OCI-LY1 (cell line): ENCODE measurements at regions not wholly inside any gene's neighbourhood (a gene's known extent, or its start where the extent isn't known, plus 50 kb on each side); places are given as distances from the start of the nearest gene placed in this dataset.
"Not testable (repeated sequence)": the region's sequence is repeated elsewhere in the genome, so short reads cannot be mapped to it uniquely, and the experiment has no call there.

ENCODE experiments used
- H2AFZ ChIP-seq: fragments of 200-600 bp; sonication (generic), shearing (Covaris generic); 2 replicates; pipeline ENCODE4 v1.6.0; 2014; ENCODE audit warnings: antibody characterized with exemption, mild to moderate bottlenecking, low read length
- H3F3A ChIP-seq: fragments of 200-600 bp; sonication (generic), shearing (Covaris generic); 2 replicates; pipeline ENCODE4 v1.6.0; 2014; ENCODE audit warnings: mild to moderate bottlenecking, antibody characterized with exemption, low read length, moderate library complexity; ENCODE audit not compliant: insufficient read depth
- H3K27ac ChIP-seq: fragments of 200-600 bp; sonication (generic); 2 replicates; pipeline ENCODE4 v1.5.1; 2014; ENCODE audit warnings: low read length, mixed run types, mild to moderate bottlenecking, low read depth; ENCODE audit not compliant: poor library complexity, severe bottlenecking
- H3K27me3 ChIP-seq: fragments of 200-600 bp; sonication (generic); 2 replicates; pipeline ENCODE4 v1.6.0; 2014; ENCODE audit warnings: antibody characterized with exemption, mild to moderate bottlenecking, low read length, moderate library complexity; ENCODE audit not compliant: insufficient read depth
- H3K36me3 ChIP-seq: fragments of 200-600 bp; sonication (generic); 2 replicates; pipeline ENCODE4 v1.6.1; 2014; ENCODE audit warnings: mild to moderate bottlenecking, antibody characterized with exemption, low read length, moderate library complexity, mixed read lengths; ENCODE audit not compliant: insufficient read depth
- H3K4me1 ChIP-seq: fragments of 200-600 bp; sonication (generic); 2 replicates; pipeline ENCODE4 v1.5.1; 2014; ENCODE audit warnings: mild to moderate bottlenecking, low read length, moderate library complexity; ENCODE audit not compliant: insufficient read depth, severe bottlenecking
- H3K4me2 ChIP-seq: fragments of 200-600 bp; sonication (generic), shearing (Covaris generic); 2 replicates; pipeline ENCODE4 v1.6.1; 2014; ENCODE audit warnings: low read length
- H3K4me3 ChIP-seq: fragments of 200-600 bp; sonication (generic); 2 replicates; pipeline ENCODE4 v1.5.1; 2014; ENCODE audit warnings: low read length, low read depth, mild to moderate bottlenecking, mixed read lengths; ENCODE audit not compliant: poor library complexity, severe bottlenecking
- H3K79me2 ChIP-seq: fragments of 200-600 bp; shearing (Covaris generic); 2 replicates; pipeline ENCODE4 v1.6.1; 2016; ENCODE audit warnings: mixed run types, low read length, mixed read lengths; ENCODE audit not compliant: insufficient read depth
- H3K9ac ChIP-seq: fragments of 200-600 bp; sonication (generic), shearing (Covaris generic); 2 replicates; pipeline ENCODE4 v1.6.1; 2014; ENCODE audit warnings: mild to moderate bottlenecking, low read length, mixed read lengths
- H3K9me2 ChIP-seq: fragments of 200-600 bp; sonication (generic), shearing (Covaris generic); 2 replicates; pipeline ENCODE4 v1.6.1; 2014; ENCODE audit warnings: low read depth, mild to moderate bottlenecking, low read length, mixed read lengths
- H3K9me3 ChIP-seq: fragments of 200-600 bp; shearing (Covaris generic); 2 replicates; pipeline ENCODE4 v1.6.1; 2014; ENCODE audit warnings: low read length, mixed read lengths
- H4K20me1 ChIP-seq: fragments of 200-600 bp; sonication (generic), shearing (Covaris generic); 2 replicates; pipeline ENCODE4 v1.6.0; 2016; ENCODE audit warnings: mild to moderate bottlenecking, low read length; ENCODE audit not compliant: insufficient read depth
- EZH2 ChIP-seq: fragments of 200-600 bp; sonication (generic), shearing (Covaris generic); IDR thresholded peaks from 2 replicates; pipeline ENCODE4 v1.8.0; 2017; ENCODE audit warnings: borderline replicate concordance, mixed run types, mild to moderate bottlenecking, antibody characterized with exemption, low read length, moderate library complexity, mixed read lengths
- TF ChIP-seq, protein P1 (sequence below): fragments of 200-600 bp; sonication (generic), shearing (Covaris generic); IDR thresholded peaks from 2 replicates; pipeline ENCODE4 v1.5.1; 2017; ENCODE audit warnings: mild to moderate bottlenecking, antibody characterized with exemption, low read length, moderate library complexity, mixed read lengths

- no peaks in the 10 kb centered on the region for H4K20me1 ChIP-seq
- H3F3A ChIP-seq = no peaks in the 10 kb centered on the region
- no peak overlapping the region for H2AFZ ChIP-seq
- H3K4me2 ChIP-seq = no peak overlapping the region
- TF ChIP-seq, protein P1, sequence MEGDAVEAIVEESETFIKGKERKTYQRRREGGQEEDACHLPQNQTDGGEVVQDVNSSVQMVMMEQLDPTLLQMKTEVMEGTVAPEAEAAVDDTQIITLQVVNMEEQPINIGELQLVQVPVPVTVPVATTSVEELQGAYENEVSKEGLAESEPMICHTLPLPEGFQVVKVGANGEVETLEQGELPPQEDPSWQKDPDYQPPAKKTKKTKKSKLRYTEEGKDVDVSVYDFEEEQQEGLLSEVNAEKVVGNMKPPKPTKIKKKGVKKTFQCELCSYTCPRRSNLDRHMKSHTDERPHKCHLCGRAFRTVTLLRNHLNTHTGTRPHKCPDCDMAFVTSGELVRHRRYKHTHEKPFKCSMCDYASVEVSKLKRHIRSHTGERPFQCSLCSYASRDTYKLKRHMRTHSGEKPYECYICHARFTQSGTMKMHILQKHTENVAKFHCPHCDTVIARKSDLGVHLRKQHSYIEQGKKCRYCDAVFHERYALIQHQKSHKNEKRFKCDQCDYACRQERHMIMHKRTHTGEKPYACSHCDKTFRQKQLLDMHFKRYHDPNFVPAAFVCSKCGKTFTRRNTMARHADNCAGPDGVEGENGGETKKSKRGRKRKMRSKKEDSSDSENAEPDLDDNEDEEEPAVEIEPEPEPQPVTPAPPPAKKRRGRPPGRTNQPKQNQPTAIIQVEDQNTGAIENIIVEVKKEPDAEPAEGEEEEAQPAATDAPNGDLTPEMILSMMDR = no peak
- TF ChIP-seq EZH2 = no peak
- no peaks in the 10 kb centered on the region for H3K27me3 ChIP-seq
- H3K36me3 ChIP-seq = no peaks in the 10 kb centered on the region
- no peaks in the 10 kb centered on the region for H3K4me1 ChIP-seq
- H3K9me2 ChIP-seq = no peaks in the 10 kb centered on the region
- H3K27ac ChIP-seq = no peak overlapping the region
- no peaks in the 10 kb centered on the region for H3K79me2 ChIP-seq
- no peak overlapping the region for H3K9ac ChIP-seq
- no peak overlapping the region for H3K4me3 ChIP-seq
- H3K9me3 ChIP-seq = no peaks in the 10 kb centered on the region
Measured at GRCh38 chrX:989959-990510, 222.4 kb downstream of the CRLF2 start.

DNA sequence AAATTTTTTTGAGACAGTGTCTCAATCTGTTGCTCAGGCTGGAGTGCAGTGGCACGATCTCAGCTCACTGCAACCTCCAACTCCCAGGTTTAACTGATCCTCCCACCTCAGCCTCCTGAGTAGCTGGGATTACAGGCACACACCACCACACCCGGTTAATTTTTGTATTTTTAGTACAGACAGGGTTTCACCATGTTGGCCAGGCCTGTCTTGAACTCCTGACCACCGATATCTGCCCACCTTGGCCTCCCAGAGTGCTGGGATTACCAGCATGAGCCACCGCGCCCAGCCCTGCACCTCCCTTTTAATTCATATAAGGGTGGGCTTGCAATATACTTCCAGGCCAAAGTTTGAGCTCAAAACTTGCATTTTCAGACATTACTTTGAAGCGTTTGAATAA lies 223.9 kb downstream of the CRLF2 start:
- H4K20me1 ChIP-seq, H2AFZ ChIP-seq, H3K9me3 ChIP-seq, H3K36me3 ChIP-seq, H3K4me3 ChIP-seq, H3K27ac ChIP-seq, H3K27me3 ChIP-seq, H3K9me2 ChIP-seq, H3K4me1 ChIP-seq, H3K4me2 ChIP-seq, H3K9ac ChIP-seq, H3K79me2 ChIP-seq, H3F3A ChIP-seq: not testable (repeated sequence)

DNA sequence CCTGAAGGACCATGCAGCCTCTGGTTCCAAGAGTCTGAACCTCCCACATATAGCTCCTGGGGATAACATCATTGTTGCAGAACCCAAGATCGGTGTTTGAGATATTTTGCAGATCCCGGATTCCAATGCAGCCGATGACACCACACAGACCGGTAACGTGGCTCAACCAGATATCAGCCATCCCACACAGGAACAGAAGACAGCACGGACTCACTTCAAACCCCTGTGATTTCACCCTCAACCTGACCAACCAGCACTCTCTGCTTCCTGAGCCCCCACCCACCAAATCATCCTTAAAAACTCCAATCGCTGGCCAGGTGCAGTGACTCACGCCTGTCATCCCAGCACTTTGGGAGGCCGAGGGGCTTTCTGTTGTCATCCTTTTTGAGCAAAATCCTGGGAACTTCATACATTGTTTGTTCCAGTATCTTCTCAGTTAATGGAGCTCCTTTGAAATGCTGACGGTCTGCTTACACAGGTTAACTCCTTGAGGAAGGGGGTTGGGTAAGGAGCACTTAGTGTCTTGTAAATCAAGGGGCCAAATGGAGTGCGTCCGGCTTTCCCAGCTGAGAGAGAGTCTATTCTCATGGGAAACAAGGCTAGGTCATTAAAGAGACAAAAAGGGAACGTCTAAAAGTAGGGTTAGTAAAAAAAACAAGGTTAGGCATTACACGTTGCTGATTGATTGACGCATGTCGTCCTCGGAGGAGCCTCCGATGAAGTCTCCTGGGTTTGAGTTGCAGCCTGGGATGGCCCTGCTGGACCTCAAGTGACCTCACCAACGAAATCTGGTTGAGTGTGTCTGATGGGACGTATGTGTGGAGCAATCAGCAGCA lies 230.4 kb downstream of the CRLF2 start:
- Histone ChIP-seq H3K4me1 (no peaks in the 10 kb centered on the region), H3K27me3 (no peaks in the 10 kb centered on the region), H3K27ac (no peak overlapping the region), H3K9ac (no peak overlapping the region), H3K4me2 (no peak overlapping the region), H3K36me3 (no peaks in the 10 kb centered on the region), H3K79me2 (no peaks in the 10 kb centered on the region), H3F3A (no peaks in the 10 kb centered on the region), H3K4me3 (no peak overlapping the region), H4K20me1 (no peaks in the 10 kb centered on the region), H3K9me3 (no peaks in the 10 kb centered on the region), H3K9me2 (no peaks in the 10 kb centered on the region), H2AFZ (no peak overlapping the region)
- TF ChIP-seq, protein P1 = no peak
- TF ChIP-seq EZH2 = no peak
